PFSK-1 (cell line): ENCODE measurements at regions not wholly inside any gene's neighbourhood (a gene's known extent, or its start where the extent isn't known, plus 50 kb on each side); places are given as distances from the start of the nearest gene placed in this dataset.

Experiments
- FOXP2 ChIP-seq: optimal IDR thresholded peaks from 2 replicates; pipeline ENCODE3; 2011; ENCODE audit warnings: borderline replicate concordance, control low read depth, inconsistent platforms; ENCODE audit not compliant: insufficient read depth; ENCODE audit errors: extremely low read length, extremely low read depth
- POLR2AphosphoS5 ChIP-seq: IDR thresholded peaks from 2 replicates; pipeline ENCODE4 v1.6.1; 2012; ENCODE audit warnings: low read depth, mild to moderate bottlenecking, control low read depth, low read length, moderate library complexity
- SIN3A ChIP-seq: IDR thresholded peaks from 2 replicates; pipeline ENCODE4 v1.6.1; 2012; ENCODE audit warnings: mild to moderate bottlenecking, low read length, moderate library complexity, borderline replicate concordance; ENCODE audit not compliant: insufficient read depth
- TAF1 ChIP-seq: IDR thresholded peaks from 2 replicates; pipeline ENCODE4 v1.6.1; 2012; ENCODE audit warnings: low read length, control low read depth, borderline replicate concordance; ENCODE audit not compliant: insufficient read depth
- TF ChIP-seq, protein P1 (sequence below), 2 experiments: IDR thresholded peaks; 2 replicates each; pipeline versions ENCODE4 v1.6.1 to v1.8.0; 2011 to 2012; ENCODE audit warnings: low read depth in 2 of 2, low read length in 2 of 2, control low read depth in 1 of 2, inconsistent platforms in 1 of 2, mild to moderate bottlenecking in 1 of 2, moderate library complexity in 1 of 2; ENCODE audit not compliant: insufficient read depth in 1 of 2

DNA sequence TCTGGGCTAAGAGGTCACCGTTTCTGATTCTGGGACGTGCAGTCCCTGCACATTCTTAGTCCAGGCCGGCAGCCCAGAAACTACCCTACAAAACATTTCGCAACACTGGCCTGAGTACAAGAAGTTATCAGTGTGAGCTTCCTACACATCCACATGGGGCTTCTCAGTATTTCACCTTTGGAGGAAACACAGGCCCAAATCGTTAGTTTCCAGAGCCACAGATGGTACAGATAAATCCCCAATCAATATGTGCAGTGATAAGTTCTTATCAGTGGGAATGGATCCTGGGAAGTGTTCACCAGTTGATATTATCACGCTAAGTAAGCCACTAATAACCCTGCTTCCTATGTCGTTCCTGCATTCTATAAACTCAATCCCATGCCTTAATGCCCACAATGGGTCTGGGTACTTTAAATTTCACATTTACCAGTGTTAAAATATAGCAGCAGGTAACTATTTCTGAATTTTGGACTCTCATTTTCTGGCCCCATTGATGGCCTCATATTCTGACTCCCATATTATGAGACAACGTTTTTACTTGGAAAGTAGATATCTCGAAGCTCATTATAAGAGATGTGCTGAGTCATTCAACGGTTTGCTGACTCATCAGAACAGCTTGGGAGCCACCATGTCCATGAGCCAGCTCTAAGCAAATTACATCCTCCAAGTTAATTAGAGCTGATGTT is 370.2 kb upstream of the MAF start:
- TF ChIP-seq POLR2AphosphoS5 (no peak), SIN3A (no peak), TAF1 (no peak), FOXP2 (no peak)
- TF ChIP-seq, protein P1, sequence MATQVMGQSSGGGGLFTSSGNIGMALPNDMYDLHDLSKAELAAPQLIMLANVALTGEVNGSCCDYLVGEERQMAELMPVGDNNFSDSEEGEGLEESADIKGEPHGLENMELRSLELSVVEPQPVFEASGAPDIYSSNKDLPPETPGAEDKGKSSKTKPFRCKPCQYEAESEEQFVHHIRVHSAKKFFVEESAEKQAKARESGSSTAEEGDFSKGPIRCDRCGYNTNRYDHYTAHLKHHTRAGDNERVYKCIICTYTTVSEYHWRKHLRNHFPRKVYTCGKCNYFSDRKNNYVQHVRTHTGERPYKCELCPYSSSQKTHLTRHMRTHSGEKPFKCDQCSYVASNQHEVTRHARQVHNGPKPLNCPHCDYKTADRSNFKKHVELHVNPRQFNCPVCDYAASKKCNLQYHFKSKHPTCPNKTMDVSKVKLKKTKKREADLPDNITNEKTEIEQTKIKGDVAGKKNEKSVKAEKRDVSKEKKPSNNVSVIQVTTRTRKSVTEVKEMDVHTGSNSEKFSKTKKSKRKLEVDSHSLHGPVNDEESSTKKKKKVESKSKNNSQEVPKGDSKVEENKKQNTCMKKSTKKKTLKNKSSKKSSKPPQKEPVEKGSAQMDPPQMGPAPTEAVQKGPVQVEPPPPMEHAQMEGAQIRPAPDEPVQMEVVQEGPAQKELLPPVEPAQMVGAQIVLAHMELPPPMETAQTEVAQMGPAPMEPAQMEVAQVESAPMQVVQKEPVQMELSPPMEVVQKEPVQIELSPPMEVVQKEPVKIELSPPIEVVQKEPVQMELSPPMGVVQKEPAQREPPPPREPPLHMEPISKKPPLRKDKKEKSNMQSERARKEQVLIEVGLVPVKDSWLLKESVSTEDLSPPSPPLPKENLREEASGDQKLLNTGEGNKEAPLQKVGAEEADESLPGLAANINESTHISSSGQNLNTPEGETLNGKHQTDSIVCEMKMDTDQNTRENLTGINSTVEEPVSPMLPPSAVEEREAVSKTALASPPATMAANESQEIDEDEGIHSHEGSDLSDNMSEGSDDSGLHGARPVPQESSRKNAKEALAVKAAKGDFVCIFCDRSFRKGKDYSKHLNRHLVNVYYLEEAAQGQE (IDR thresholded peaks at IDR 0.05; ENCODE audit: insufficient read depth in 1 of 2, low read depth in 2 of 2, low read length in 2 of 2) = no peak
